Muscle layer of duodenum (tissue), 2 donors: ENCODE measurements at regions not wholly inside any gene's neighbourhood (a gene's known extent, or its start where the extent isn't known, plus 50 kb on each side); places are given as distances from the start of the nearest gene placed in this dataset.
"Not testable (repeated sequence)": the region's sequence is repeated elsewhere in the genome, so short reads cannot be mapped to it uniquely, and the experiment has no call there.

Experiments used
- H3K27ac ChIP-seq: one replicate; pipeline ENCODE4 v1.7.0; 2013; ENCODE audit warnings: mild to moderate bottlenecking, low read length
- H3K27me3 ChIP-seq: one replicate; pipeline ENCODE4 v1.7.0; 2013; ENCODE audit warnings: low read depth, mild to moderate bottlenecking, control low read depth, low read length
- H3K36me3 ChIP-seq, 2 donors: one replicate each; pipeline ENCODE4 v1.7.0; 2013; ENCODE audit warnings: low read length in 2 of 2, control low read depth in 1 of 2, mild to moderate bottlenecking in 1 of 2; ENCODE audit not compliant: insufficient read depth in 2 of 2, control insufficient read depth in 1 of 2
- H3K4me1 ChIP-seq, 2 donors: one replicate each; pipeline ENCODE4 v1.7.0; 2013; ENCODE audit warnings: low read length in 2 of 2, mild to moderate bottlenecking in 2 of 2, control low read depth in 1 of 2, moderate library complexity in 1 of 2; ENCODE audit not compliant: insufficient read depth in 2 of 2, control insufficient read depth in 1 of 2
- H3K4me3 ChIP-seq, 2 donors: one replicate each; pipeline ENCODE4 v1.7.0; 2013; ENCODE audit warnings: low read length in 2 of 2, low read depth in 1 of 2, mild to moderate bottlenecking in 1 of 2
- H3K9me3 ChIP-seq, 2 donors: one replicate each; pipeline ENCODE4 v1.7.0; 2013; ENCODE audit warnings: low read length in 2 of 2, control low read depth in 1 of 2, mild to moderate bottlenecking in 1 of 2; ENCODE audit not compliant: control insufficient read depth in 1 of 2
- donor health status: healthy.

DNA sequence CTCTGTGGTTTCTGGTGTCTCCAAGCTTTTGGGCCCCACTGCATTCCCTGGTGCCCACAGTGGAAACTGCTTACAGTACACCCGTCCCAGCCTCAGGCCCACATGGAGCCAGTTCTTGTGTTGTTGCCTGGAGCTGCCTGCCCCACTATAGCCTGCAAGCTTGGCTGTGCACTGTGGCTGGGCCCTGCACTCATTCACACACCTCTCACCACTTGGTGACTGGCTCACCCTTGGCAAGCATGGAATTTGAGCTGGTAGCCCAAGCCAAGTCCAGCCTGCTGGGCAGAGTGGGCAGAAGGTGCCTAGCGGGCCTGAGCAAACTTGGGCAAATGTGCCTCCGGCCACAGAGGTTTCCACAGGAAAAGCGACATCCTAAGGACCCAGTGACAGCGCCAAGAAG, 472.3 kb downstream of the MMUT start:
- H3K4me1 ChIP-seq = no peaks in the 10 kb centered on the region
- no peaks in the 10 kb centered on the region for H3K36me3 ChIP-seq
- H3K4me3 ChIP-seq = no peak overlapping the region
- no peaks in the 10 kb centered on the region for H3K9me3 ChIP-seq
- no peaks in the 10 kb centered on the region for H3K27me3 ChIP-seq
- H3K27ac ChIP-seq = no peak overlapping the region

GRCh38 chr6:48986845-48987244, 476.2 kb downstream of the MMUT start:
- peaks cover 0 to 2% of the 10 kb centered on the region in 2 donors for H3K9me3 ChIP-seq
- H3K27me3 ChIP-seq = no peaks in the 10 kb centered on the region
- no peaks in the 10 kb centered on the region for H3K4me1 ChIP-seq
- no peak overlapping the region for H3K27ac ChIP-seq
- no peaks in the 10 kb centered on the region for H3K36me3 ChIP-seq
- H3K4me3 ChIP-seq = no peak overlapping the region

DNA sequence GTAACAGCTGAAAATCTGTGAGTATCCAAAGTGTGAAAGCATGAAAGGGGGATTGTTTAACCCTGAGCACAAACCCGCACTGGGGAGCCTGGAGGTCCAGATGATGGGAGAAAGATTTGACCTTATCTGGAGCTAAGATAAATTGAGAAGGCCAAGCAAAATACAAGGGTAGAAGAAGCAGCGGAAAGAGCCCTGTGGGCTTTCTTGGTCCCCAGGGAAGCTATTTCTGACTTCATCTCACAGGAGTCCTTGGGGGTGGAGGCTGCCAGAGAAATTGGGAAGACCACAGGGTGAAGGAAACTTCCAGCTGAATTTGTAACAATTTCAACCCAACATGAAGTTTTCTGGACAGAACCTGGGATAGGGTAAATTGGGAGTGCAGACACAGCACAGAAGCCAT, 476.9 kb downstream of the MMUT start:
- Histone ChIP-seq H3K27me3 (no peaks in the 10 kb centered on the region), H3K36me3 (no peaks in the 10 kb centered on the region), H3K4me1 (no peaks in the 10 kb centered on the region), H3K4me3 (no peak overlapping the region), H3K9me3 (peaks cover 0 to 2% of the 10 kb centered on the region in 2 donors), H3K27ac (no peak overlapping the region)

GRCh38 chr6:48985025-48985424, 478.0 kb downstream of the MMUT start:
- H3K9me3 ChIP-seq = peaks cover 0 to 2% of the 10 kb centered on the region in 2 donors

GRCh38 chr6:48983968-48984367, 479.1 kb downstream of the MMUT start:
- not testable (repeated sequence) for H3K36me3 ChIP-seq, H3K27me3 ChIP-seq, H3K9me3 ChIP-seq, H3K27ac ChIP-seq, H3K4me3 ChIP-seq, H3K4me1 ChIP-seq

More at GRCh38 chr6:48985025-48985424, 478.0 kb downstream of the MMUT start:
- Histone ChIP-seq H3K4me1 (no peaks in the 10 kb centered on the region), H3K27ac (no peak overlapping the region), H3K4me3 (no peak overlapping the region), H3K36me3 (no peaks in the 10 kb centered on the region), H3K27me3 (no peaks in the 10 kb centered on the region)

DNA sequence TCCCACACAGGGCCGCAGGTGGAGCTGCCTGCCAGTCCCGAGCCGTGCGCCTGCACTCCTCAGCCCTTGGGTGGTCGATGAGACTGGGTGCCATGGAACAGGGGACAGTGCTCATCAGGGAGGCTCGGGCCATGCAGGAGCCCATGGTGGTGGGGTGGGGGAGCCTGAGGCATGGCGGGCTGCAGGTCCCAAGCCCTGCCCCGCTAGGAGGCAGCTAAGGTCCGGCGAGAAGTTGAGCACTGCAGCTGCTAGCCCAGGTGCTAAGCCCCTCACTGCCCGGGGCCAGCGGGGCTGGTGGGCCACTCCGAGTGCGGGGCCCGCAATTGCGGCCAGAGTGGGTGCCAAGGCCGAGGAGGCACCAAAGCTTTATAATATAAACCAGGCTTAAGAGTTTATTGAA, 479.7 kb downstream of the MMUT start:
- Histone ChIP-seq H3K4me1 (no peaks in the 10 kb centered on the region), H3K9me3 (peaks cover 0 to 2% of the 10 kb centered on the region in 2 donors), H3K27me3 (no peaks in the 10 kb centered on the region), H3K27ac (no peak overlapping the region), H3K4me3 (no peak overlapping the region), H3K36me3 (no peaks in the 10 kb centered on the region)

- H3K27me3 ChIP-seq = no peaks in the 10 kb centered on the region
- H3K27ac ChIP-seq = no peak overlapping the region
- H3K4me1 ChIP-seq = no peaks in the 10 kb centered on the region
- H3K4me3 ChIP-seq = no peak overlapping the region
- peaks cover 0 to under 1% of the 10 kb centered on the region in 2 donors for H3K9me3 ChIP-seq
- H3K36me3 ChIP-seq = no peaks in the 10 kb centered on the region
Measured at GRCh38 chr6:48979806-48980205, 483.2 kb downstream of the MMUT start.

GRCh38 chr6:48979085-48979484, 484.0 kb downstream of the MMUT start:
- H3K4me1 ChIP-seq = no peaks in the 10 kb centered on the region
- no peak overlapping the region for H3K27ac ChIP-seq
- no peaks in the 10 kb centered on the region for H3K9me3 ChIP-seq
- no peaks in the 10 kb centered on the region for H3K27me3 ChIP-seq
- no peak overlapping the region for H3K4me3 ChIP-seq
- no peaks in the 10 kb centered on the region for H3K36me3 ChIP-seq

DNA sequence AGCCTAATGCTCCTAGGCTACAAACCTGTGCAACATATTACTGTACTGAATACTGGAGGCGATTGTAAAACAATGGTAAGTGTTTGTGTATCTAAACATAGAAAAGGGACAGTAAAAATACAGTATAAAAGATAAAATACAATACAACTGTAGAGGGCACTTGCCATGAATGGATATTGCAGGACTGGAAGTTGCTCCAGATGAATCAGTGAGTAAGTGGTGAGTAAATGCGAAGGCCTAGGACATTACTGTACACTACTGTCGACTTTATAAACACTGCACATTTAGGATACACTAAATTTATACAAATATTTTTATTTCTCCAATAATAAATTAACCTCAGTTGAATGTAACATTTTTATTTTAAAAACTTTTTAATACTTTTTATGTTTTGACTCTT, 485.0 kb downstream of the MMUT start:
- no peaks in the 10 kb centered on the region for H3K9me3 ChIP-seq

GRCh38 chr6:48977573-48977972, 485.5 kb downstream of the MMUT start:
- Histone ChIP-seq H3K36me3 (no peaks in the 10 kb centered on the region), H3K9me3 (no peaks in the 10 kb centered on the region), H3K4me1 (no peaks in the 10 kb centered on the region), H3K4me3 (no peak overlapping the region), H3K27ac (no peak overlapping the region), H3K27me3 (no peaks in the 10 kb centered on the region)

More for the DNA sequence above, 485.0 kb downstream of the MMUT start:
- Histone ChIP-seq H3K27me3 (no peaks in the 10 kb centered on the region), H3K36me3 (no peaks in the 10 kb centered on the region), H3K4me3 (no peak overlapping the region), H3K27ac (no peak overlapping the region), H3K4me1 (no peaks in the 10 kb centered on the region)

DNA sequence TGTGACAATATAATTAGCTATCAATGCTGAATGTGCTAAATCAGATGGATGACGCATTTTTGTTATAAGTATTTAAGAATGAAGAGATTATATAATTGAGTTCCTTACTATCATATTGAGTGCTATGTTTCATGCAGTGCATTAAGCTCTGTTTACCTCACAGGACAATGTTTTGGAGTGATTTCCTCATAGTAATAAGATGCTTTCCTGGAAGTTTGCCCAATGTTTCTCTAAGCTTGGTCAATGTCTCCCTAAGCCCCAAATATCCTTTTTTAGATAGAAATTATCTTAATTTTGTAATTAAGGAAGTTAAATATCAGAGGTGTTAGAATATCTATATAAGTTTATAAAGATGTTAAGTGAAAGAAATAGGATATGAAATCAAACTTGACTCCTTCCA, 489.6 kb downstream of the MMUT start:
- no peak overlapping the region for H3K27ac ChIP-seq
- H3K36me3 ChIP-seq = no peaks in the 10 kb centered on the region
- H3K9me3 ChIP-seq = no peaks in the 10 kb centered on the region
- H3K4me1 ChIP-seq = no peaks in the 10 kb centered on the region
- H3K4me3 ChIP-seq = no peak overlapping the region
- H3K27me3 ChIP-seq = no peaks in the 10 kb centered on the region

DNA sequence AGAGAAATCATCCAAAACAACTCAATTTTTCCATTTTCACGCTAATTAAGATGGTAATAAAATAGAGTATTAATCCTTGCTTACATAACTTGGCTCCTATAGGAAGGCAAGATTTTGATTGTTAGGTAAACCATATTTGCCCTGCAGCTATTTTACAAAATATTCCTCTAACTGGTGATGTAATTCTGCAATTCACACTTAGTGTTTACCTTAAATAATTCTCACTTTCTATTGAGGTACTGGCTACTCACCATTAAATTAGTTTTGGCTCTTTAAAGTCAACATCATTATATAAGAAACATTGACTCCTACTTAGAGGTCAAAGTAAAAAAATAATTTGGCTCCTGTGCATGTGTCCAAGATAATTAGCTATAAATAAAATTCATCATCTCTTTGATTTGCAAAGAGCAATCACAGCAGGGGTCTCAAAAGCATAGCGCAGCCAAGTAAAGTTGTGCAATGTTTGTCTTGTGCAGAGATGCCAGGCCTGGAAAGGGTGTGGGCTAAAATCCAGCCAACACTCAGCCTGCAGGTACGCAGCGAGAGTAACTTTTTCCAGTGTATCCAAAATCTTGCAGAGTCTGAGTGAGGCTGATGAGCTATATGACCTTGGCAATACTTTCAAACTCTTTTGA, 501.2 kb downstream of the MMUT start:
- H3K27me3 ChIP-seq = no peaks in the 10 kb centered on the region
- no peak overlapping the region for H3K27ac ChIP-seq
- H3K4me1 ChIP-seq = no peaks in the 10 kb centered on the region
- H3K4me3 ChIP-seq = no peak overlapping the region
- no peaks in the 10 kb centered on the region for H3K36me3 ChIP-seq
- no peaks in the 10 kb centered on the region for H3K9me3 ChIP-seq
